HepG2 (cell line): ENCODE measurements at regions not wholly inside any gene's neighbourhood (a gene's known extent, or its start where the extent isn't known, plus 50 kb on each side); places are given as distances from the start of the nearest gene placed in this dataset.

Experiments
- CEBPB ChIP-seq: IDR thresholded peaks from 2 replicates; pipeline ENCODE4 v1.6.1; 2011; ENCODE audit warnings: low read depth, low read length, improper control_type of control experiment, borderline replicate concordance
- POLR2AphosphoS5 ChIP-seq: IDR thresholded peaks from 2 replicates; pipeline ENCODE4 v1.6.1; 2012; ENCODE audit warnings: low read depth, low read length
- ZBTB8A ChIP-seq: sonication (generic); formaldehyde crosslinking; IDR thresholded peaks from 2 replicates; pipeline ENCODE4 v1.4.0; 2020; ENCODE audit warnings: mild to moderate bottlenecking, low read depth, missing genetic modification reagents, borderline replicate concordance

DNA sequence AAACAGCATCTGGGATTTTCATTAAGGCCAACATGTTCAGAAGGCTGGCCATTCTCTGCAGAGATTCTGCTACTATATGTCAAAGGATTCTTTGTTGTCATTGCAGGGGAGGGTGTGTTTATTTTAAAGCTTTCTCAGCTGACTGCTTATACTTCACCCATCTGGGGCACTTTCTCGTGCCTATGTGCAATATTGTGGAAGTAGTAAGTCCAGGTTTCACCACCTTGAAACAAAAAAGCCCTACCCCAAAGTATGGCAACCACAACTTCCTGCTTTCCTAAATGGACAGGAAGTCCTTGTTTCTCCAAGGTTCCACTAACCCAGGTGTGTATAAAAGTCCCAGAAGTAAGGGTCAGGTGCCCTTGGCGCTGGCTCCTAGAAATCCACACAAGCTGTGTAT is 58.7 kb upstream of the COL1A2 start:
- no peak for TF ChIP-seq POLR2AphosphoS5
- no peak for TF ChIP-seq ZBTB8A (CRISPR knock-in tag)
- TF ChIP-seq CEBPB = no peak
